Upper lobe of left lung (tissue), 4 donors: ENCODE measurements at regions not wholly inside any gene's neighbourhood (a gene's known extent, or its start where the extent isn't known, plus 50 kb on each side); places are given as distances from the start of the nearest gene placed in this dataset.

Experiments
- CTCF ChIP-seq, 6 experiments: fragments of 450-650 bp in 4 of 6; fragments of 200-600 bp in 2 of 6; sonication (generic) in 2 of 6; IDR thresholded peaks; one replicate each; pipeline ENCODE4 v1.5.1; 2016 to 2019; ENCODE audit warnings: antibody characterized with exemption in 6 of 6
- POLR2AphosphoS5 ChIP-seq, 2 donors: sonication (generic); formaldehyde crosslinking; IDR thresholded peaks; one replicate each; pipeline ENCODE4 v1.5.1; 2017; ENCODE audit warnings: antibody characterized with exemption in 2 of 2

GRCh38 chr12:23185346-23185745, 560.4 kb downstream of the ETNK1 start:
- no peak for TF ChIP-seq POLR2AphosphoS5 (IDR thresholded peaks at IDR 0.05)
- no peak for TF ChIP-seq CTCF (IDR thresholded peaks at IDR 0.05)
